Lower leg skin (tissue), 3 donors: ENCODE measurements at regions not wholly inside any gene's neighbourhood (a gene's known extent, or its start where the extent isn't known, plus 50 kb on each side); places are given as distances from the start of the nearest gene placed in this dataset.

Source experiments
- CTCF ChIP-seq, 3 donors: fragments of 450-650 bp; IDR thresholded peaks; one replicate each; pipeline ENCODE4 v1.5.1; 2016; ENCODE audit warnings: antibody characterized with exemption in 3 of 3, mild to moderate bottlenecking in 3 of 3, moderate library complexity in 2 of 3
- POLR2A ChIP-seq, 2 donors: fragments of 450-650 bp; IDR thresholded peaks; one replicate each; pipeline ENCODE4 v1.6.1; 2016 to 2017; ENCODE audit warnings: antibody characterized with exemption in 2 of 2, mild to moderate bottlenecking in 1 of 2, moderate library complexity in 1 of 2

- no peak for TF ChIP-seq POLR2A (IDR thresholded peaks at IDR 0.05)
- TF ChIP-seq CTCF (IDR thresholded peaks at IDR 0.05) = no peak
Observed at GRCh38 chr6:126176282-126176681, 163.6 kb upstream of the CENPW start.
